ENCODE measurements at regions not wholly inside any gene's neighbourhood (a gene's known extent, or its start where the extent isn't known, plus 50 kb on each side); places are given as distances from the start of the nearest gene placed in this dataset.

DNA sequence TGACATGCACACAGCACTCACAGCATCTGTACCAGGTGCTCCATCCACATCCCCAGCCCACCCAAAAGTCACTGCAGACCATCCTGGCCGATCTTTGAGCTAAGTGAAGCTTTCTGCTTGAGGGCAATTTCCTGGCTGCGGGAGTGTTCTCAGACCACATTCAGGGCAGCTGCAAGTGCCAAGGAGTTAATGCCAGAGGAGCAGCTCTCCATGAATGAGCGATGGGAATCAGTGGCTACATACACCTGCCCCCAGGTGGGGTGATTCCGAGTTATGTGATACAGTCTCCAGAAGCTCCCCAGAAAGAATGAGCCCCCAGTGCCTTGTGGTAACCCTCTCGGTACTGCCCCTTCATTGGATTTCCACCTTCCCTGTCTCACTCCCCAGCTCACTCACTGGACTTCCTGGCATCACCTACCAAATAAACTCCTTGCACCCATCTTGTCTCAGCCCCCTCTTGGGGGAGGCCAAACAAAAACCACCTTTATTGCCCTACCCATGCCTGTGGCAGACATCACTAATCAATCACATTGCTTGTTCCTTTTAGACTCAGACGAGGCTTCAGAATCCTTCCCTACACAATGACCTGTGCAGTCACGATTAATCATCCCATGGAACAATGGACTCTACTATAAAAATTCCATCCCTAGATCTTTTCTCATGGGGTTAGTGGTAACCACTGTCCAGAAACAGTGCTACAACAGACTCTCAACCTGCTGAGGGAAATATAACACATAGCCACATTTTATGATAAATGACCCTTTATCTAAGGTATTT lies 121.1 kb downstream of the IRX5 start:
- DNase-seq, result no peak
- Histone ChIP-seq H3K79me2 (ENCODE audit: control insufficient read depth, insufficient read depth, low read length) (no peaks in the 10 kb centered on the region), H3K9me3 (ENCODE audit: control extremely low read depth in 1 of 3, control insufficient read depth in 2 of 3, insufficient read depth in 1 of 3, low read length in 2 of 3) (peaks cover 0 to 9% (median 0%) of the 10 kb centered on the region in 3 donors), H3K36me3 (replicated peaks in 1 of 2; ENCODE audit: control extremely low read depth in 1 of 2, control insufficient read depth in 1 of 2, extremely low read depth in 1 of 2, insufficient read depth in 2 of 2, low read length in 1 of 2) (no peaks in the 10 kb centered on the region), H3K4me1 (ENCODE audit: control insufficient read depth in 2 of 2, insufficient read depth in 2 of 2, low read length in 2 of 2) (no peaks in the 10 kb centered on the region), H3K27me3 (replicated peaks in 1 of 4; ENCODE audit: control extremely low read depth in 1 of 4, control insufficient read depth in 3 of 4, insufficient read depth in 4 of 4, low read length in 3 of 4) (peaks cover 0 to 18% (median 6%) of the 10 kb centered on the region in 4 experiments), H3K4me2 (replicated peaks; ENCODE audit: low read depth, low read length, poor library complexity, severe bottlenecking) (no peak overlapping the region), H2AFZ (ENCODE audit: insufficient read depth, low read depth, low read length, poor library complexity, severe bottlenecking) (no peak overlapping the region), H3K27ac (ENCODE audit: low read length in 2 of 2) (no peak overlapping the region), H4K20me1 (ENCODE audit: control insufficient read depth, insufficient read depth, low read length, poor library complexity, severe bottlenecking) (no peaks in the 10 kb centered on the region), H3K9ac (ENCODE audit: low read length) (no peak overlapping the region), H3K4me3 (ENCODE audit: control extremely low read depth in 1 of 5, extremely low read depth in 1 of 5, insufficient read depth in 1 of 5, low read depth in 2 of 5, low read length in 4 of 5) (no peak overlapping the region)
- intact Hi-C loops (cut with micrococcal nuclease), result no loop called here
- ChIA-PET POLR2A (no interaction called here), CTCF (no interaction called here)
- Mint-ChIP-seq H3K4me1 (peaks cover 4% of the 10 kb centered on the region), H3K9me3 (ENCODE audit: insufficient read depth) (no peaks in the 10 kb centered on the region), H3K27ac (no peak overlapping the region), H3K27me3 (peaks cover 34% of the 10 kb centered on the region), H3K4me3 (no peak overlapping the region)
- no peak for ATAC-seq (ENCODE audit: low read depth)
- TF ChIP-seq, protein P1, sequence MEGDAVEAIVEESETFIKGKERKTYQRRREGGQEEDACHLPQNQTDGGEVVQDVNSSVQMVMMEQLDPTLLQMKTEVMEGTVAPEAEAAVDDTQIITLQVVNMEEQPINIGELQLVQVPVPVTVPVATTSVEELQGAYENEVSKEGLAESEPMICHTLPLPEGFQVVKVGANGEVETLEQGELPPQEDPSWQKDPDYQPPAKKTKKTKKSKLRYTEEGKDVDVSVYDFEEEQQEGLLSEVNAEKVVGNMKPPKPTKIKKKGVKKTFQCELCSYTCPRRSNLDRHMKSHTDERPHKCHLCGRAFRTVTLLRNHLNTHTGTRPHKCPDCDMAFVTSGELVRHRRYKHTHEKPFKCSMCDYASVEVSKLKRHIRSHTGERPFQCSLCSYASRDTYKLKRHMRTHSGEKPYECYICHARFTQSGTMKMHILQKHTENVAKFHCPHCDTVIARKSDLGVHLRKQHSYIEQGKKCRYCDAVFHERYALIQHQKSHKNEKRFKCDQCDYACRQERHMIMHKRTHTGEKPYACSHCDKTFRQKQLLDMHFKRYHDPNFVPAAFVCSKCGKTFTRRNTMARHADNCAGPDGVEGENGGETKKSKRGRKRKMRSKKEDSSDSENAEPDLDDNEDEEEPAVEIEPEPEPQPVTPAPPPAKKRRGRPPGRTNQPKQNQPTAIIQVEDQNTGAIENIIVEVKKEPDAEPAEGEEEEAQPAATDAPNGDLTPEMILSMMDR (IDR thresholded peaks at IDR 0.05), result no peak
- TF ChIP-seq EZH2 (IDR thresholded peaks at IDR 0.05; ENCODE audit: borderline replicate concordance, insufficient read depth, low read depth, low read length, poor library complexity, severe bottlenecking), result no peak
- WGBS (ENCODE audit: insufficient coverage), result 71% methylated on average over 7 of the region's 7 CpGs

GRCh38 chr16:55052348-55052734 lies 121.7 kb downstream of the IRX5 start:
- Mint-ChIP-seq H3K4me3 (no peak overlapping the region), H3K27me3 (peaks cover 40% of the 10 kb centered on the region), H3K9me3 (ENCODE audit: insufficient read depth) (no peaks in the 10 kb centered on the region), H3K4me1 (peaks cover 6% of the 10 kb centered on the region), H3K27ac (no peak overlapping the region)
- Histone ChIP-seq H3K79me2 (ENCODE audit: control insufficient read depth, insufficient read depth, low read length) (no peaks in the 10 kb centered on the region), H3K4me1 (ENCODE audit: control insufficient read depth in 2 of 2, insufficient read depth in 2 of 2, low read length in 2 of 2) (no peaks in the 10 kb centered on the region), H3K36me3 (replicated peaks in 1 of 2; ENCODE audit: control extremely low read depth in 1 of 2, control insufficient read depth in 1 of 2, extremely low read depth in 1 of 2, insufficient read depth in 2 of 2, low read length in 1 of 2) (no peaks in the 10 kb centered on the region), H2AFZ (ENCODE audit: insufficient read depth, low read depth, low read length, poor library complexity, severe bottlenecking) (no peak overlapping the region), H3K4me3 (ENCODE audit: control extremely low read depth in 1 of 5, extremely low read depth in 1 of 5, insufficient read depth in 1 of 5, low read depth in 2 of 5, low read length in 4 of 5) (no peak overlapping the region), H3K9me3 (ENCODE audit: control extremely low read depth in 1 of 3, control insufficient read depth in 2 of 3, insufficient read depth in 1 of 3, low read length in 2 of 3) (peaks cover 0 to 9% (median 0%) of the 10 kb centered on the region in 3 donors), H3K4me2 (replicated peaks; ENCODE audit: low read depth, low read length, poor library complexity, severe bottlenecking) (no peak overlapping the region), H4K20me1 (ENCODE audit: control insufficient read depth, insufficient read depth, low read length, poor library complexity, severe bottlenecking) (no peaks in the 10 kb centered on the region), H3K9ac (ENCODE audit: low read length) (no peak overlapping the region), H3K27me3 (replicated peaks in 1 of 4; ENCODE audit: control extremely low read depth in 1 of 4, control insufficient read depth in 3 of 4, insufficient read depth in 4 of 4, low read length in 3 of 4) (peaks cover 0 to 23% (median 6%) of the 10 kb centered on the region in 4 experiments), H3K27ac (ENCODE audit: low read length in 2 of 2) (no peak overlapping the region)
- CTCF ChIA-PET, result no interaction called here
- DNase-seq, result no peak
- TF ChIP-seq, protein P1 (IDR thresholded peaks at IDR 0.05), result no peak
- TF ChIP-seq EZH2 (IDR thresholded peaks at IDR 0.05; ENCODE audit: borderline replicate concordance, insufficient read depth, low read depth, low read length, poor library complexity, severe bottlenecking), result no peak
- POLR2A ChIA-PET, result no interaction called here
- intact Hi-C loops (cut with micrococcal nuclease), result no loop called here
- 83% methylated on average over 1 of the region's 2 CpGs for WGBS (ENCODE audit: insufficient coverage)
- ATAC-seq (ENCODE audit: low read depth), result no peak
